HPDE6-E6E7 (cell line): ENCODE measurements at regions not wholly inside any gene's neighbourhood (a gene's known extent, or its start where the extent isn't known, plus 50 kb on each side); places are given as distances from the start of the nearest gene placed in this dataset.
"Not testable (repeated sequence)": the region's sequence is repeated elsewhere in the genome, so short reads cannot be mapped to it uniquely, and the experiment has no call there.

Experiments used
- DNase-seq: peaks from one replicate; pipeline ENCODE4 v3.0.0; 2011; ENCODE audit warnings: missing footprints; ENCODE audit errors: extremely low spot score

DNA sequence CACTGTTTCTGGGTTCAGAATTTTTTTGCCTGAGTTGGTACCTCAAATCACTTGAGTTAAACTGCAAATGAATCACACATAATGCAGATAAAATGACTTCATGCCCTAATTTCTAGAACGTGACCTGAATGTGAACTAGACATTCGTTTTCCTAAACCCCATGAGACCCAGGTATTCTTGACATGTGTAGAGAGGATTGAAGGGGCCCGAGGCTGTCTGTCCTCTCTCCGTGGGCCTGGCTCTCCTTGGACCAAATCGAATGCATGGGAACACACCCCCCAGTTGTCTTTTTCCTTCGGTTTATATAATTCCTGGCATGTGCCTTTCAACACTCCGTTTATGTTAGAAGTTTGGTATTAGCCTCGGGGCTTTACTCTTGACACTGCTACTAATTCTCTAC lies 262.4 kb upstream of the PLGLB2 start:
- DNase-seq: not testable (repeated sequence)

GRCh38 chr2:87485884-87486283 lies 262.0 kb upstream of the PLGLB2 start:
- not testable (repeated sequence) for DNase-seq

GRCh38 chr2:87486413-87486812 lies 261.5 kb upstream of the PLGLB2 start:
- DNase-seq: not testable (repeated sequence)

GRCh38 chr2:87488021-87488420 lies 259.9 kb upstream of the PLGLB2 start:
- DNase-seq: not testable (repeated sequence)

DNA sequence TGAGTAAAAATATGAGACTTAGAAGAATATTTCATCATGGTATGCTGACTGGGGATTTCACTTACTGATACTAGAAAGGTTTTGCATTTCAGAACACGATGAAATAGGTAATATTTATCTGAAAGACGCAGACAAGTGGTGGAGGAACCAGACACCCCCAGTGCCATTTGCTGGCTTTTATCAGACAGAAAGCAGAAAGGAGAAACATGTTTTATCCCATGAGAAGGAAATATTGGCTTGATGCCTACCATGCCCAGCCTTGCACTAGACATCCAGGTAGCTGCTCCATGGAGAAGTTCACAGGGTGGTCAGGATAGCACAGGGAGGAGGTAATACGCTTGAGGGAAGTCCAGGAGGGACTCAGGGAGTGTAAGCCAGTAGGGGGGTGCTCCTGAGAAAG lies 258.9 kb upstream of the PLGLB2 start:
- not testable (repeated sequence) for DNase-seq

- not testable (repeated sequence) for DNase-seq
Measured at GRCh38 chr2:87494846-87495245, 253.0 kb upstream of the PLGLB2 start.

DNA sequence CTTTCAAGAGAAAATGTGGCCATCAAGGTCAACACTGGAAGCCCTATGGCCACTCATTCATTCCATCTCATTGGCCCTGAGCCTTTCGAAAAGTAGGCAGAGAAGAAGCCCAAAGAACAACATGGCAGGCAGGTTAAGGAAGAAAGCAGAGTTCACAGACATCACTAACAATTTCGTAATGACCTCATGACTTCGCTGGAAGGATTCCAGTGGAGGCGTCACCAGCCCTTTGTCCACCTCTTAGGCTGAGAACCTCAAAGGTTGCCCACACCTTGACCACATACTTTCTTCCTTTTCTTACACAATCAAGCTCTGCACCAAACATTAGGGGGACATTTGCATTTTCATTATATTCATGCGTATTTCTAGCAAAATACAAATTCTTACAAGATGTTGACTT lies 252.4 kb upstream of the PLGLB2 start:
- not testable (repeated sequence) for DNase-seq

DNA sequence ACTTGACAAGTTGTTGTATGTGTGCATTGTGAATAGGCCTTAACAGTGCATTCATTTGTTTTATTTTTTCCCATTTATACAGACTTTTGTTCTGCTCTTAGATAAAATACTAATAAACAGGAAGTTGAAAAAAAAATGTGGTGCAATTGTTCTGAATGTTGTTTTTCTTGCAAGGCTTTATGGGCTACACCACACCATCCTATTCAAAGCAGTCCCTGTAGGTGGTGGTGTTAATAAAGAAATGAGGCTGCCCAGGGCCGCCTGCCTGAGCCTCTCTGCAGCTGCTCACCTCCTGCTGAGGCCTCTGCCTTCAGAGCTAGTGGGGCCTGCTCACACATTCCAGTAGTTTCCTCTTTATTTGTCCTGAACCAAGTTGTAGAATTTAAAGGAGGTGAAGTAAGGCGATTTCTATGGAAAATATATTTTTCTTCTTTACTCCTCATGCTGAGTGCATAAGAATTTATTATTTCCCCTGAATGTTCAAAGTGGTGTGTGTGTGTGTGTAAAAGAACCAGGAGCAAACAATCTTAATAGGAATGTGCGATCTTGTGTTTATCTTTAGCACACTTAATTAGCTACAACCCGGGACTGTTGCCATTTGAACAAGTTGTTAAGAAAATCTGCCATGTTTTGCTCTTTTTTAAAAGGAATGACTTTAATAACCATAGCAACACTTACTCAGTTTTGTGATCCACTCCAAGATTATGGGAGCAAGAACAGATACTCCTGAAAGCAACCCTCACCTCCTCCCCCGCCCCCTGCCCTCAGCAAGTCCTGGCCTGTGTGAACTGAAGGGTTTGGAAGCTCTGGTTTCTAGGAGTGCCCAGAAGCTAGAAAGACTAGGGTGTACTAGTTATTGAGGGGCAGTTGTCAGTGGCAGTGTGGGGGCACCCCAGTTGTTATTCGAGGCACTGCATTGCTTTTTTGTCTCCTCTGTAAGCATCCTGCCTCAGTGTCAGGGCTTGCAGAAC lies 251.6 kb upstream of the PLGLB2 start:
- not testable (repeated sequence) for DNase-seq

GRCh38 chr2:87497135-87497534 lies 250.8 kb upstream of the PLGLB2 start:
- not testable (repeated sequence) for DNase-seq

DNA sequence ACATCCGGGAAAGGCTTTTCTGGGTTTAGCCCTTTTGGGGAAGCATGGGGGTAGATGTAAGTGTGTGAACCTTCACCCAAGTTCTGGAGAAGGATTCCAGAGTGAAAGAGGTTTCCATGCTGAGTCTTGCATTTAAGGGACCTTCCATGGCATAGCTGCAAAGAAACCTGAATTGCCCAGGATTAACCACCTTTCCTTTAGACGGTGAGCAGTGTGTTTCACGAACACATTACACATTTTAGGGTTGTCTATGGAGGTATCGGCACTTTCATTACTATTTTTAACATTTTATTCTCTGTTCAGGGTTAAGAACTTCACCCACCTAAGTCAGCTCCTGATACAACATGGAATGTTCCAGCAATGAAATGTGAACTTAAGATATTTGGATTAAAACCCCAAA lies 250.2 kb upstream of the PLGLB2 start:
- DNase-seq: not testable (repeated sequence)

DNA sequence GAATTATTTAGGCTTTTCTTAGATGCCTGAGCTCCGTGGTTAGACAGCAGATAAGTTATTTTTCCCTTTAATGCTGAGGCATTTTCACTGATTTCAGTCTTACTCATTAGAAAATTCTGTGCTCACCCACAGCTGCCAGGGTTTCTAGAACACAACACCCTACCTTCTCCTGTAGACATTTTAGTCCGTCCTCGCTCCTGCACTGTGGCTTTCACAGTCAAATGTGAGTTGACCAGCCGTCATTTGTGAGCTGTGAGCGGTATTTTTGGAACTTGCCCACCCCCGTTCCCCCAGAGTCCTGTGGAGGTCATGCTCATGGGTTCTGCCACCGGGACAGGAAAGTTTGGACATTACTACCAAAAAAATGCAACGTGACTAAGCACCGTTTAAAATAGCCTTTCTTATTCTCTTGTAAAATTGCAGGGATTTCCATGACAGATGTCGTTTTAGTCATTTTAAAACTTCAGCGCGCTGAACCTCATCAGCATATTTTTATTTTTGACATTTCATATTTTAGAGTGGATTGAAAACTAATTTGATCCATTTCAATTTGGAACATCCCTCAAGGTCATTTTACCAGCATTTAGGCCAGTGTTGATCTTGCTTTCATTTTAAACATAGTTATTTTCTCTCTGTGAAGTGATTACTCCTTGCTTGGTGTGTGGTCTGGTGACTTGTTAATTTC lies 249.6 kb upstream of the PLGLB2 start:
- DNase-seq: not testable (repeated sequence)

GRCh38 chr2:87498854-87499238 lies 249.0 kb upstream of the PLGLB2 start:
- not testable (repeated sequence) for DNase-seq

DNA sequence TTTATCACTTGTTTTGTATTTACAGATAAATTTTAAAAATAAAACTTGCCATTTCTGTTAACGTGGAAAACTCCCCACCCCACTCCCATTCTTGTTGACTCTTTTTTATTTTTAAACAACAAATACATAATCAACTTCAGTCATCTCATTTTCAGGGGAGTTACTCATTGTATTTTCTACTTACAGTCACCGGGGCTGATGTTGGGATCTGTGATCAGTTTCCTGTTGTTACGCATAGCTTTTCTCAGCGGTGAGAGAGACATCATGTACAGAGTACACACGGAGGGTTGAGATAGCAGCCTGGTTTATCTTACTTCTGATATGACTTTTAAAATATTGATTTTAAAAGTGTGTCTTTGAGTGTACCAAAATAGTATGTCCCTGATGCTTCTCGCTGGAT lies 248.0 kb upstream of the PLGLB2 start:
- DNase-seq: not testable (repeated sequence)

- DNase-seq: not testable (repeated sequence)
Measured at GRCh38 chr2:87500421-87500820, 247.5 kb upstream of the PLGLB2 start.

GRCh38 chr2:87500951-87501350 lies 246.9 kb upstream of the PLGLB2 start:
- not testable (repeated sequence) for DNase-seq

DNA sequence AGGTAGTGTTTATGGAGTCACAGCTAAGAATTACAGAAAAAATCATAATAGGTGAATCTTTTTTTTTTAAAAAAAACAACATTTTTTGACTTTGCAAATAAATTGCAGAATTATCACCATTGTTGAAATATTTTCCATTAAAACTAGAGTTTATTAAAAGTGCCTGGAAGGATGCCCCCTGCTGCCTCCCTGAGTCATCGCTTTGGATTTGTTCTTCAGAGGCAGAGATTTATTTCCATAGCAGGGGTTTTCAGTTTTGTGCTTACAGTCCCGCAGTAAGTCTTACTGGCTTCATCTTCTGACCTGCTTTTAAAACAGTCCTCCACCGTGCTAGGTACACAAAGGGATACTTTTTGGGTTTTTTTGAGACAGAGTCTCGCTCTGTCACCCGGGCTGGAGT lies 244.9 kb upstream of the PLGLB2 start:
- DNase-seq: not testable (repeated sequence)

DNA sequence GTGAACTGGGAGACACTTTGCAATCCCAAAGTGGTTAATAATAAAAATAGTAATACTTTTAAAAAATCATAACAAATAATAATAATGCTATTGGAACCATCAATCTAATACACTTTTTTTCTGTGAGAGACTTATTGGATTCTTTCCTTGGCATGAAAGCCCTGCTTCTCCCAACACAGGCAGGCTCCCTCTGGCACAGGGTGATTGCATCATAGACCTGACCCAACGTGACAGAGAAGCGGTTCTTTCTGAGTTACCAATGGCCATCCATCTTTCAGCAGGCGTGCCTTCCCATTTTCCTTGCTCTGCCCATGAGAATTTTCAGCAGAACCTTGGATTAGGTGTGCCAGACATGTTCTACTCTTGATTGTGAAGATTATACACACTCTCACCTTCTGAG lies 242.6 kb upstream of the PLGLB2 start:
- DNase-seq: not testable (repeated sequence)

DNA sequence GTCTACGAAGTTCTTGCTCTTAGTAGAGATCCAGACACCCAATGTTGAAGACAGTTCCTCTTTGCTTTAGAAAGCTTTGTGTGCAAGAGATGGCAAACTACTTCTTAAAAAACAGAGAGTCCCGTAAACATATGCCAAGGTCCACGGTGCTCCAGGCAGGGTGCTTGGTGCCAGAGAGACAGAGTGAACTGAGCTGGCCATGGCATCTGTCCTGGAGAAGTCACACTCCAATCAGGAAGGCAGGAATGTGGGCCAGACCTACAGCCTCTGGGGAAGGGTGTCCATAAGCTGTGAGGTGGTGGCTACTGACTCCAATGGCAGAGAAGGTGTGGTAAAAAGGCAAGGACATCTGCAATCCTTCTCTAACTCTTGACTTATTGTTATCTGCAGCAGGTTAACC lies 242.0 kb upstream of the PLGLB2 start:
- not testable (repeated sequence) for DNase-seq

DNA sequence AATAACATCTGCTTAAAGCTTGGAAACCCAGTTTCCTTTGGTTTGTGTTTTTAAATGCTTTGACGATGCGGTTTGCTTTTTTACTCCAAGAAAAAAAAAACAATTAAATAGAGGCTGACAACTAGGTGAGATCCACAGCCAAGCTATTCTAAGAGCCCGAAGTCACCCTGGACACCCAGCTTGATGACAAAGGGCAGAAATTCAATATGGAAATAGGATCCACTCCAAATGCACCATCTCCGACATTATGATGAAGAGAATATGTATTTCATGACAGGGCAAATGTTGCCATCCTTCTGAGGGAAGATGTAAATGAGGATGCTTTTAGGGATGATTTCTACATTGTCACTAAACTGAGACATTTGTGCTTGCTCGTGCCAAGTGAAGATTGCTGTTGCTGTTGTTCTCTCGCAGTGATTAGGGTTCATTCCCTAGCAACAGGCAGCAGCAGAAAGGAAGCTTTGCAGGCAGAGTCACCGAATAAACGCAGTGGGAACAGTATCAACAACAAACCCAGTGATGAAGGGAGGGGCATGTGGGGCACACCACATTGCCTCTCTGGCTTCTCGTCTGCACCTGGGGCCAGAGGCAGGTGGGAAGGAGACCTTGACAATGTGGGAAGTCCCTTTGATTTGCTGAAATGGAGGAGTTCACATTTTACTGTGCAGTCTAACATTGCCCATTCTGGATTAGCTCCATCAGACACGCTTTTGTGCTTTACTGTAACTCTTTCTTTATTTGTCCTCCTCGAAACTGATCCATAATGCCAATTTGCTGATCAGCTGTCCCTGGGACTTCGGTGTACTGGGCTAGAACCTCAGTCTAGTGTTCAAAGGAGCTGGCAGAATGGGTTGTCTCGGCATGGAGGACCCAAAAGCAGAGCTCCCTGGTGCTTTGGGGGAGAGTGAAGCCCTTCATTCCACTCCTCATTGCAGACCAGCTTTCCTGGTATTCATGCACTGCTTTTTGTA lies 240.2 kb upstream of the PLGLB2 start:
- DNase-seq: not testable (repeated sequence)

- DNase-seq: not testable (repeated sequence)
Measured at GRCh38 chr2:87511195-87511778, 236.6 kb upstream of the PLGLB2 start.
